Retinal pigment epithelial cell (primary cell): ENCODE measurements at regions not wholly inside any gene's neighbourhood (a gene's known extent, or its start where the extent isn't known, plus 50 kb on each side); places are given as distances from the start of the nearest gene placed in this dataset.
"Not testable (repeated sequence)": the region's sequence is repeated elsewhere in the genome, so short reads cannot be mapped to it uniquely, and the experiment has no call there.

Source experiments
- DNase-seq: peaks from one replicate; pipeline ENCODE4 v3.0.0-alpha.2; 2010; ENCODE audit warnings: low read depth
- H3K4me3 ChIP-seq: 2 replicates; pipeline ENCODE4 v1.5.1; 2011; ENCODE audit warnings: mild to moderate bottlenecking, low read length, control low read depth, moderate library complexity
- TF ChIP-seq, protein P1 (sequence below): conservative IDR thresholded peaks from 2 replicates; pipeline ENCODE4 v1.5.1; 2011; ENCODE audit warnings: low read depth, low read length, control low read depth, inconsistent platforms

DNA sequence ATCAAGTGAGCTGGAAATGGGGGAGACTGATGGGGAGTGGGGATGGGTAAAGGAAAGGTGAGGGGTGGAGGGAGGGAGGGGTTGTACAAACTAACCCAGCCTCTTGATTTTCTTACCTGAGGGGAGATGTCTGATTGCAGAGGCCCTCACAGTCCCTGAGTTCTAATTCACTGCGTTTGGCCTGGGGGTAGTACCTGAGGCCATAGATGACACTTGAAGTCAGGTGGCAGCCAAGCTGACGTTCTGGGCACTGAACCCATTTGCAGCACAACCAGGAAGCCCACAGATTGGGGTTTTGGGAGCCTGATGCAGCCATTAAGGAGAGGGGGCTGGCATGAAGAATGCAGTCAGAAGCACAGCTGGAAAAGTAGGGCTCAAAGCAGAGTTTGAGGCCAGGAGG lies 153.8 kb upstream of the DTNBP1 start:
- no peak overlapping the region for H3K4me3 ChIP-seq
- TF ChIP-seq, protein P1, sequence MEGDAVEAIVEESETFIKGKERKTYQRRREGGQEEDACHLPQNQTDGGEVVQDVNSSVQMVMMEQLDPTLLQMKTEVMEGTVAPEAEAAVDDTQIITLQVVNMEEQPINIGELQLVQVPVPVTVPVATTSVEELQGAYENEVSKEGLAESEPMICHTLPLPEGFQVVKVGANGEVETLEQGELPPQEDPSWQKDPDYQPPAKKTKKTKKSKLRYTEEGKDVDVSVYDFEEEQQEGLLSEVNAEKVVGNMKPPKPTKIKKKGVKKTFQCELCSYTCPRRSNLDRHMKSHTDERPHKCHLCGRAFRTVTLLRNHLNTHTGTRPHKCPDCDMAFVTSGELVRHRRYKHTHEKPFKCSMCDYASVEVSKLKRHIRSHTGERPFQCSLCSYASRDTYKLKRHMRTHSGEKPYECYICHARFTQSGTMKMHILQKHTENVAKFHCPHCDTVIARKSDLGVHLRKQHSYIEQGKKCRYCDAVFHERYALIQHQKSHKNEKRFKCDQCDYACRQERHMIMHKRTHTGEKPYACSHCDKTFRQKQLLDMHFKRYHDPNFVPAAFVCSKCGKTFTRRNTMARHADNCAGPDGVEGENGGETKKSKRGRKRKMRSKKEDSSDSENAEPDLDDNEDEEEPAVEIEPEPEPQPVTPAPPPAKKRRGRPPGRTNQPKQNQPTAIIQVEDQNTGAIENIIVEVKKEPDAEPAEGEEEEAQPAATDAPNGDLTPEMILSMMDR: no peak
- no peak for DNase-seq

DNA sequence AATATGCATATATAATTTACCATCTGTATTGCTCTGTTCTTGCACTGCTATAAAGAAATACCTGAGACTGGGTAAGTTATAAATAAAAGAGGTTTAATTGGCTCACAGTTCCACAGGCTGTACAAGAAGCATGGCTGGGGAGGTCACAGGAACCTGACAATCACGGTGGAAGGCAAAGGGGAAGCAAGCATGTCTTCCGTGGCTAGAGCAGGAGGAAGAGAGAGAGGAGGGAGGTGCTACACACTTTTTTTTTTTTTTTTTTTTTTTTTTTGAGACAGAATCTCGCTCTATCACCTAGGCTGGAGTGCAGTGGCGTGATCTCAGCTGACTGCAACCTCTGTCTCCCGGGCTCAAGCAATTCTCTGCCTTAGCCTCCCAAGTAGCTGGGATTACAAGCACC lies 150.9 kb upstream of the DTNBP1 start:
- not testable (repeated sequence) for DNase-seq, H3K4me3 ChIP-seq

DNA sequence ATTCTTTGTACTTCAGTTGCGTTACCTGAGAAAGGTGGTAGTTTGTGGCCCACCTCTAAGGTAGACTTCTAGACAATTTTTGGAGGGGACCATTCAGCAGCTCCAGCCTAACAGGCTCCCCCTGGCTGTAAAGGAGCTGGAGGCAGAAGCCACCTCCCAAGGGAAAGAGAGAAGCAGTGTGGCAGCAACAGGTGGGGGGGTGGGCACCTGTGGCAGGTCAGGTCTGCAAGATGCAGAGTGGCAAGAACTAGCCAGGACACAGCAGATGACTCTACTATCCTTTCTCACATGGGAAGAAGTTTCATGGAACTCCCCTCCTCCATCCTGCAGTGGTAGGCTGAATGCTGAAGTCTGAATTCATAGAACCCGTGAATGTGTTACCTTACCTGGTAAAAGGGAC lies 148.3 kb upstream of the DTNBP1 start:
- H3K4me3 ChIP-seq: no peak overlapping the region
- TF ChIP-seq, protein P1: no peak
- no peak for DNase-seq

GRCh38 chr6:15810618-15811017 lies 147.8 kb upstream of the DTNBP1 start:
- TF ChIP-seq, protein P1: no peak
- no peak for DNase-seq
- H3K4me3 ChIP-seq: no peak overlapping the region

- no peak overlapping the region for H3K4me3 ChIP-seq
- DNase-seq: no peak
- TF ChIP-seq, protein P1: no peak
Measured at GRCh38 chr6:15809367-15809766, 146.5 kb upstream of the DTNBP1 start.

DNA sequence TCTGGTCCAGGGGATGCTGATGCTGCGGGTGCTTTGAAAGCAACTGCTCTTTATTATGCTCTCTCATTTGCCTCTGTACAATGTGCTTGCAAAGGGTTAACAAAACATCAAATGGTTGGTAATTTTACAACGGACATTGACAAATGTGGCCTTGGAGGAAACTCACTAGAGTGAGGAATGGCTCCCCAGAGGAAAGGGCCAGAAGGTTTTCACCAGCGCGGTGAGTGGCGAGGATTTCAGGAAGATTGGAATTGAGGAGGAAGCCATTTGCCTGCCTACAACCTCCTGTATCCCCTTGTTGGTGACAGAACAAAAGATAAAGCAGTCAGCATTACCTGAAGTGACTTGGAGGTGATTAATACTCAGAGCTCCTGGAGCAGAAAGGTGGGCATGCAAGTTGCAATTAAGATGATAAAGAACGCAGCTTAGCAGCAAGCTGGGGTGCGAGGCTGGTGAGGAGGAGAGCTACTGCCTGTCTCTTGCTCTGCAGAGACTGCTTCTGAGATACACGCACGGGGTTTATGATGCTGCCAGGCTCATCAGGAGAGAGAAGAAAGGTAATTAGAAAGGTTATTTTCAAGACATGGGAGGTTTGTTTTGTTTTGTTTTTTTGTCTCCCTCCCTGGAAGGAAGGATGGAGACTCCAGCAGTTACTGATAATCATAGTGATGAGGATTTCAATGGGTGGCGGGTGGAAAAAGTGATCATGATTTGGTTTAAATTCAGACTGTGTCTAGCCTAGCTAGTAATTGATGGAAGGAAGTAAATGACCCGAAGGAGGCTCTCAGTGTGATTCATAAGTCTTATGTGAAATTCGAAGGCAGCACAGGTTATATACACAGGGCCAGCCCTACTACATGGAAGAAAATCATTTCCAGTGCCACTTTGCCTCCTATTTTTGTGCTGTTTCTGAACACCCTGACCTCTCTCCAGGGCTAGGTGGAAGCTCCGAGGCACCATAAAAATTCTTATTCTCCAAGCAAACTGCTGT lies 141.6 kb upstream of the DTNBP1 start:
- no peak overlapping the region for H3K4me3 ChIP-seq
- no peak for DNase-seq
- TF ChIP-seq, protein P1: no peak

- no peak overlapping the region for H3K4me3 ChIP-seq
- DNase-seq: no peak
- TF ChIP-seq, protein P1: no peak
Measured at GRCh38 chr6:15802466-15802865, 139.6 kb upstream of the DTNBP1 start.
